ENCODE measurements at regions not wholly inside any gene's neighbourhood (a gene's known extent, or its start where the extent isn't known, plus 50 kb on each side); places are given as distances from the start of the nearest gene placed in this dataset.

DNA sequence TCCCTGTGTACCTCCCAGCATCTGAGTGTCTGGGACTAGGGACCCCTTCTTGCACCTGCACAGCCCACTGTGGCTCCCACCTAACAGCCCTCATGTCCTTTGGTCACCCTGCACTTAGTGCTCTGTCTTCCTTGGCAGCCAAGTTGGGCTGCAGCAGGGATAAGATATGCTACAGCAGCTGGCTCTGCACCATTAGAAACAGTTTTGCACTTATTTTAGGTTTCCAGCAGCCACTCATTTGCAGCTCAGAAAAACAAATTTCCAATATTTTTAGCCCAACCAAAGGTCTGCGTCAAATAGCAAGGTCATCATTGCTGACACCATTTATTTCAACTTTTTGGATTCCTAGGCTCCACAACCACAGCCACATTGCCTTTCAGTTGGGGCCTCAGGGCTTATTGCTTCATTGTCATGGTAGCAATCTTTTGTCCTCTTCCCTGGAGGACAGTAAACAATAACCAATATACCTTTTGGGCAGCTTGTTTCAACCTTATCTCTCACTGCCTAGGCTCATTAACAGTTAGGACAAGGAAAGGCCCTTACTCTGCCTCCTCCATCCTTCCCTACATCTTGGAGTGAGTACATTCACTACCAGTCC lies 263.9 kb downstream of the COX7C start:
- TF ChIP-seq NR3C1 (CRISPR knock-in tag; conservative IDR thresholded peaks at IDR 0.05; ENCODE audit: low read depth) (no peak), FOXP1 (CRISPR knock-in tag; IDR thresholded peaks at IDR 0.05; ENCODE audit: borderline replicate concordance) (no peak), NFYB (CRISPR knock-in tag; conservative IDR thresholded peaks at IDR 0.05; ENCODE audit: low read depth) (no peak)
